ENCODE measurements at regions not wholly inside any gene's neighbourhood (a gene's known extent, or its start where the extent isn't known, plus 50 kb on each side); places are given as distances from the start of the nearest gene placed in this dataset.

DNA sequence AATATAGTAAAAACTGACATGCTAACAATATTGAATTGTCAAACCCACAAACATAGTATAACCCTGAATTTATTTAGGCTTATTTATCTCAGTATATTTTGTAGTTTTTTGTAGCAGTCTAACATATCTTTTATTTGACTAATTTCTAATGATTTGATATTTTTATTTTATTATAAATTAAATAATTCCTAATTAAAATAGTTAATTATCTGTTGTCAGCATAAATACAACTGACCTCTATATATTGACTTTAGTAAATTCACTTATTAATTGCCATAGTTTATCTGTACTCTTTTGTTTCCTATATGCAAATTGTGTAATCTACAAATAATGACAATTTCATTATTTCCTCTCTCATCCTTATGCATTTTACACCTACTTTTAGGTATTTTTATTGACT is 215.1 kb upstream of the KIF2A start:
- TF ChIP-seq CTCF (IDR thresholded peaks at IDR 0.05) (no peak), POLR2A (IDR thresholded peaks at IDR 0.05) (no peak)
